Natural killer cell (primary cell): ENCODE measurements at regions not wholly inside any gene's neighbourhood (a gene's known extent, or its start where the extent isn't known, plus 50 kb on each side); places are given as distances from the start of the nearest gene placed in this dataset.

Experiments used
- ATAC-seq, 3 donors: fragments of 150-1000 bp in 2 of 3; fragments of 200-7000 bp in 1 of 3; cut with Tn5 transposase; 1 replicate in 1 of 3; 2 replicates in 2 of 3; pipeline ENCODE4 v1.10.0; 2021; ENCODE audit warnings: mild to moderate bottlenecking in 2 of 3, moderate library complexity in 2 of 3
- DNase-seq, 2 donors: peaks; one replicate each; pipeline versions ENCODE4 v3.0.0 to v3.0.0-alpha.2; 2013 to 2021; ENCODE audit warnings: mixed read lengths in 1 of 2
- H3K27ac ChIP-seq: one replicate; pipeline ENCODE4 v1.5.1; 2013; ENCODE audit warnings: mild to moderate bottlenecking, low read length
- H3K27me3 ChIP-seq: one replicate; pipeline ENCODE4 v1.6.1; 2013; ENCODE audit warnings: low read length; ENCODE audit not compliant: control insufficient read depth, insufficient read depth
- H3K36me3 ChIP-seq: one replicate; pipeline ENCODE4 v1.6.1; 2013; ENCODE audit warnings: low read length; ENCODE audit not compliant: control insufficient read depth, insufficient read depth
- H3K4me1 ChIP-seq: one replicate; pipeline ENCODE4 v1.6.1; 2013; ENCODE audit warnings: low read length; ENCODE audit not compliant: control insufficient read depth, insufficient read depth
- H3K4me3 ChIP-seq: one replicate; pipeline ENCODE4 v1.5.1; 2013; ENCODE audit warnings: low read length
- H3K9me3 ChIP-seq: one replicate; pipeline ENCODE4 v1.6.1; 2013; ENCODE audit warnings: low read length; ENCODE audit not compliant: control insufficient read depth, insufficient read depth
- H3K27ac Mint-ChIP-seq, 2 donors: one replicate each; pipeline ENCODE4 v1.8.0; 2022; ENCODE audit warnings: mild to moderate bottlenecking in 2 of 2, mixed read lengths in 2 of 2, moderate library complexity in 1 of 2
- H3K27me3 Mint-ChIP-seq, 2 donors: one replicate each; pipeline ENCODE4 v1.8.0; 2022; ENCODE audit warnings: low read depth in 2 of 2, mixed read lengths in 2 of 2
- H3K36me3 Mint-ChIP-seq: one replicate; pipeline ENCODE4 v1.8.0; 2022; ENCODE audit warnings: mixed read lengths
- H3K4me1 Mint-ChIP-seq, 2 donors: one replicate each; pipeline ENCODE4 v1.8.0; 2022; ENCODE audit warnings: mixed read lengths in 2 of 2
- H3K4me3 Mint-ChIP-seq: one replicate; pipeline ENCODE4 v1.8.0; 2022; ENCODE audit warnings: mild to moderate bottlenecking, moderate library complexity, mixed read lengths
- H3K9me3 Mint-ChIP-seq, 2 donors: one replicate each; pipeline ENCODE4 v1.8.0; 2022; ENCODE audit warnings: mixed read lengths in 2 of 2
- CTCF ChIP-seq: fragments of 200-600 bp; IDR thresholded peaks from one replicate; pipeline ENCODE4 v1.8.0; 2022; ENCODE audit warnings: antibody characterized with exemption
- WGBS: methylation state at CpG from one replicate; pipeline ENCODE4 v1.1.7; 2013; ENCODE audit warnings: missing lambda C conversion rate; ENCODE audit not compliant: insufficient coverage; 5-methylcytosine and 5-hydroxymethylcytosine counted together
- intact Hi-C: fragments of 100-400 bp; cut with micrococcal nuclease; formaldehyde crosslinking; loops from one replicate; pipeline ENCODE4 v1.14.2; 2022

- Mint-ChIP-seq H3K4me3 (no peak overlapping the region), H3K27ac (no peak overlapping the region), H3K4me1 (peaks cover 8 to 12% of the 10 kb centered on the region in 2 donors), H3K36me3 (no peaks in the 10 kb centered on the region), H3K9me3 (no peaks in the 10 kb centered on the region), H3K27me3 (peaks cover 0 to 8% of the 10 kb centered on the region in 2 donors)
- no peaks in the 10 kb centered on the region for H3K27me3 ChIP-seq
- H3K9me3 ChIP-seq = peaks cover 4% of the 10 kb centered on the region
- intact Hi-C loops = loop anchor here (10.0 kb wide), 2 partner anchors 107 to 237 kb away; no protein-coding TSS in a partner anchor
- no peak overlapping the region for H3K27ac ChIP-seq
- no peaks in the 10 kb centered on the region for H3K36me3 ChIP-seq
- 97% methylated on average over 5 of the region's 5 CpGs for WGBS
- peaks cover 3% of the 10 kb centered on the region for H3K4me1 ChIP-seq
- DNase-seq (no peak), ATAC-seq (no peak)
- no peak overlapping the region for H3K4me3 ChIP-seq
- no peak for TF ChIP-seq CTCF
These were observed 50.0 kb upstream of the DOCK9 start for GRCh38 chr13:99027661-99028425.

- Histone ChIP-seq H3K9me3 (peaks cover 4% of the 10 kb centered on the region), H3K4me1 (peaks cover 3% of the 10 kb centered on the region), H3K27me3 (no peaks in the 10 kb centered on the region), H3K4me3 (no peak overlapping the region), H3K27ac (no peak overlapping the region), H3K36me3 (no peaks in the 10 kb centered on the region)
- Mint-ChIP-seq H3K4me1 (peaks cover 8 to 12% of the 10 kb centered on the region in 2 donors), H3K27me3 (peaks cover under 1 to 8% of the 10 kb centered on the region in 2 donors), H3K36me3 (no peaks in the 10 kb centered on the region), H3K4me3 (no peak overlapping the region), H3K27ac (peak overlapping the region in 1 of 2 donors; percentile 17), H3K9me3 (no peaks in the 10 kb centered on the region)
- DNase-seq (peak; percentile 33 to 77), ATAC-seq (peak; percentile 82 to 100 (median 99))
- peak; percentile 75 for TF ChIP-seq CTCF
- intact Hi-C loops = loop anchor here (10.0 kb wide), 2 partner anchors 106 to 236 kb away; no protein-coding TSS in a partner anchor
These were observed 51.0 kb upstream of the DOCK9 start for GRCh38 chr13:99028890-99029289.

- Histone ChIP-seq H3K4me3 (no peak overlapping the region), H3K9me3 (peaks cover 4% of the 10 kb centered on the region), H3K4me1 (peaks cover 3% of the 10 kb centered on the region), H3K36me3 (no peaks in the 10 kb centered on the region), H3K27me3 (no peaks in the 10 kb centered on the region), H3K27ac (no peak overlapping the region)
- TF ChIP-seq CTCF = no peak
- no peaks in the 10 kb centered on the region for H3K9me3 Mint-ChIP-seq
- intact Hi-C loops = loop anchor here (10.0 kb wide), 2 partner anchors 105 to 235 kb away; no protein-coding TSS in a partner anchor
- no peaks in the 10 kb centered on the region for H3K36me3 Mint-ChIP-seq
- H3K27ac Mint-ChIP-seq = no peak overlapping the region
- peaks cover 6 to 8% of the 10 kb centered on the region in 2 donors for H3K27me3 Mint-ChIP-seq
- no peak for ATAC-seq
- H3K4me3 Mint-ChIP-seq = no peak overlapping the region
- no peak for DNase-seq
- peaks cover 8 to 12% of the 10 kb centered on the region in 2 donors for H3K4me1 Mint-ChIP-seq
These were observed 51.7 kb upstream of the DOCK9 start for GRCh38 chr13:99029576-99029975.

GRCh38 chr13:99030326-99030725 lies 52.5 kb upstream of the DOCK9 start:
- no peak for TF ChIP-seq CTCF
- ATAC-seq = no peak
- Histone ChIP-seq H3K27ac (no peak overlapping the region), H3K27me3 (no peaks in the 10 kb centered on the region), H3K9me3 (peaks cover 4% of the 10 kb centered on the region), H3K4me3 (no peak overlapping the region), H3K4me1 (peaks cover 3% of the 10 kb centered on the region), H3K36me3 (no peaks in the 10 kb centered on the region)
- intact Hi-C loops = loop anchor here (5.0 kb wide), 1 partner anchor 57 kb away; no protein-coding TSS in a partner anchor
- Mint-ChIP-seq H3K9me3 (no peaks in the 10 kb centered on the region), H3K36me3 (no peaks in the 10 kb centered on the region), H3K4me1 (peaks cover 8 to 12% of the 10 kb centered on the region in 2 donors), H3K27me3 (peaks cover 6 to 8% of the 10 kb centered on the region in 2 donors), H3K4me3 (no peak overlapping the region), H3K27ac (no peak overlapping the region)
- no peak for DNase-seq
